Activated naive CD4-positive, alpha-beta T cell treated with anti-CD3 and anti-CD28 coated beads, Interleukin-2, amount 50 U/mL, for 16 hours (primary cell): ENCODE measurements at regions not wholly inside any gene's neighbourhood (a gene's known extent, or its start where the extent isn't known, plus 50 kb on each side); places are given as distances from the start of the nearest gene placed in this dataset.

ENCODE experiments used
- DNase-seq: peaks from one replicate; pipeline ENCODE4 v3.0.0-alpha.2; 2020

DNA sequence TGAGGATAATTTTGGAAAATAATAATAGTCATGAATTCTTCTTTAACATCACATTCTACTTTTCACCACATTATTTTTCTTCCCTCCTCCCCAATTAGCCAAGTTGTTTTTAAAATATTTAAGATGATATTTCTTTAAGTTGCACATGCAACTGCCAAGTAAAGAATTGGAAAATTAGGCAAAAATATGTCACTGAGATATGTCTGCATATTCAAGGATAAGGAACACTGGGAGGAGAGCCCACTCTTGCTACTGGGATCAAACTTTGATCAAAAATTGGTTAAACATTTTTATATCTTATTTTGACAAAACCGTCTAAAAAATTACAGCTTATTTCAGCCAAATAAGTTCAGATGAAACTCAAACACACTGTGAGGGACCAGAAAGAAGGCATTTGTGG is 231.2 kb upstream of the TMTC1 start:
- no peak for DNase-seq

DNA sequence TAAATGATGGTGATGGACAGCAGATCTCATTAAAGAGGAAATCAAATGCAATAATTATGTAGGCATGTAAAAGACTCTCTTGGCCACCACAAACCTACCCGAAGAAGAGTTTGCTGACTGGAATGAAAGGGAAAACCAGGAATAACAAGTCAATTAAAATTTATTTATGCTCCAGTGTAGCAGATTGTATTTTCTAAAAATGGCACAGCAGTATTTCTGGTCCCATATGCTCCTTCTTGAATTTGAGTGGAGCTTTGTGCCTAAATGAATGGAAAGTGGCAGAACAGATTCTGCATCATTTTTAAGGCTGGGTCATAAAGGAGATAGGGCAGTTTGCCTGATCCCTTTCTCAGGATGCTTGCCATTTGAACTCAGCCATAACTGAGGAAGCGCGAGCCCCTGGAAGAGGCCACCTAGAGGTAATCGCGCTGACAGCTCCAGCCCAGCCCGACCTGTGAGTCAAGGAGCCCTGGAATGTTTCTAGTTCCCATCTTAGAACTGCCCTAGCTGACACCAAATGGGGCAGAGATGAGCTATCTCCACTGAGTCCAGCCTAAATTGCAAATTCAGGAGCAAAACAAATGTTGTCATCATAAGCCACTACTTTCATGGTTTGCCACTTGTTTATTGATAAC is 229.2 kb upstream of the TMTC1 start:
- no peak for DNase-seq

DNA sequence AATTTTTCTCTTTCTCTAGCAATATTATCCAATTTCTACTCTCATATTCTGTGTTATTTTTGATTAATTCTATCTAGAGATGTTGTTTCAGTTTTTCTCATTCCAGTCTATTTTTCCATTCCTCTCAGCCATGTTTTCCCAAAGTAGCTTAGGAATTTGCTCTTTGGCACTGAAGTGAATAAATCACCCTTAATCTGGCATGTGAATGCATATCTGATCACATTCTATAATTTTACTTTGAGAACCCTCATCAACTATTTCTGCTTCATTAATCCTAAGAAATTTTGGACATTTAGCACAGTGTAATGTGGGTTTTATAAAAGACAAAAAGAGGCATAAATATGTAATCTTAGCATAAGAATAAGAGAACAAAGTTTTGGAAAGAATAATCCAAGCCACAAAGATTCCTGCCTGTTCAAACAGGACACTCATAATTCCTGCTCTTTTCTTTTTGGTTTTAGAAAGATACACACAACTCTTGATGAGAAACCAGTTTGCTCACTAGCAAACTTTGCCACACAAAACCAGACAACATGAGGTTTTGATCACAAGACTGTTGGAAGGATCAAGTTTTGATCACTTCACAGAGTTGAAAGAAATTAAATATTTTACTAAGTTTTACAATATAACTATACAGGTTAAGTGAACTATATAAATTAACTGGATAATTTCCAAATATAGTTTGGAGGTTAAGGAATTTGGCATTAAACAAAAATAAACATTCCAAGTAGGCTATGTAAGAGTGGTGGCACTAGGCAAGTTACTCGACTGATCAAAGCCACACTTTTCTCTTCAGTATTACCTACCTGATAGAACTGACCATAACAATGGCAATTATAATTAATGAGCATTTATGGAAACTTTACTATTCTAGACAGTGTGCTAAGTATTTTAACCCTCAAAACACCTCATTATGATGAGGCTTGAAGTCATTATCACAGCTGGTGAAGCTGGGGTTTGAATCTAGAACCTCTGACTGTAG is 226.6 kb upstream of the TMTC1 start:
- no peak for DNase-seq

- DNase-seq, result no peak
Measured at GRCh38 chr12:30006021-30006420, 222.3 kb upstream of the TMTC1 start.

DNA sequence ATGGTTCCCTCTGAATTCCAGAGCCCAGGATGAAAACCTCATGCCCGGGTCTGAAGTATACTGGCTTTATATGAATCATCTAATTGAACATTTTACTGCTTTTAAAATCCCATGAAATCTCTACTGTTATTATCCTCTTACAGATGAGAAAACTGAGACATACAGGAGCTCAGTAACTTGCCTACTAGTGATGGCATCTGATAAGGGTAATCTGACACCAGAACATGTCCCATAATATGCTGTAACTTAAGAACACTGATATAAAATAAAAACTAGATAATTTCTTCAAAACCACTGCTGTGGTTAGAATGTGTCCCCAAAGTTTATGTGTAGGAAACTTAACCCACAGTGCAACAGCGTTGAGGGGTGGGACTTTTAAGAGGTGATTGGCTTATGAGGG is 219.6 kb upstream of the TMTC1 start:
- no peak for DNase-seq

DNA sequence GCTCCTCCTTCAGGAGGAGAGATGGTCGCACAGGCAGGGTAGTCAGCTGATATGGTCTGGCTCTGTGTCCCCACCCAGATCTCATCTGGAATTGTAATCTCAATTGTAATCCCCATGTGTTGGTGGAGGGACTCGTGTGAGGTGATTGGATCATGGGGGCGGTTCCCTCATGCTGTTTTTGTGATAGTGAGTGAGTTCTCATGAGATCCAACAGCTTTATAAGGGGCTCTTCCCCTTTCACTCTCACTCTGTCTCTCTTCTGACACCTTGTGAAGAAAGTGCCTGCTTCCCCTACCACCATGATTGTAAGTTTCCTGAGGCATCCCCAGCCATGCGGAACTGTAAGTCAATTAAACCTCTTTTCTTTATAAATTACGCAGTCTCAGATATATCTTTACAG is 218.9 kb upstream of the TMTC1 start:
- no peak for DNase-seq

GRCh38 chr12:30000401-30000800 is 216.7 kb upstream of the TMTC1 start:
- DNase-seq, result no peak

GRCh38 chr12:29996993-29997392 is 213.3 kb upstream of the TMTC1 start:
- no peak for DNase-seq

DNA sequence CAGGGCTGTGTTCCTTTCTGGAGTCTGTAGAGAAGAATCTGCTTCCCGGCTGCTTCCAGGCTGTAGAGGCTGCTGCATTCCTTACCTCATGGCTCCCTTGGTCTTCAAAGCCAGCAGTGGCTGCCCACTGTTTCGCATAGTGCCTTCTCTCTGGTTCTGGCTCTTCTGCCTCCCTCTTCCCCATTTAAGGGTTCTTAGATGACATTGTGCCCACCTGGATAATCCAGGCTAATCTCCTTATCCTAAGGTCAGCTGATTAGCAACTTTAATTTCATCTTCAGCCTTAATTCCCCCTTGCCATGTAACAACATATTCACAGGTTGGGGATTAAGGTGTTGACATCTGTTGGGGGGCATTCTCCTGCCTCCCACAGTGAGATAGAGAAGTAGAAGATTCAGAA is 208.6 kb upstream of the TMTC1 start:
- DNase-seq, result no peak

GRCh38 chr12:29991924-29992323 is 208.2 kb upstream of the TMTC1 start:
- no peak for DNase-seq

GRCh38 chr12:29990971-29991370 is 207.2 kb upstream of the TMTC1 start:
- DNase-seq, result no peak

DNA sequence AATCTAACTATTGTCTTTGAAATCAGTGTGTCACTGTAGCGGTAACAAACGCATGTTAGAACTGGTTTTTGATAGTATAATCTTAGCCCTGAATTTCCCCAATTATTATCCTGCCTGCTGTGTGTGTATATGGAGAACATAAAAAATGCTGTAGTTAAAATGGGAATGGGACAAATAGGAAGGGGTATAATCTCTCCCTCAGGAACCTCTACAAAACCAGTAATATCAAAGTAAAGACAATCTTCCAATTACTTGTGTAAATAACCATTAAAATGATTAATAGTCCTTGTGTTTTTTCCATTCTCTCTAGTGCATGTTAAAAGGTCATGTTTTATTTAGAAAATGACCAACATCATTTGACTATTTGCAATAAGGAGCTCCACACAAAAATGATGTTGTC is 200.1 kb upstream of the TMTC1 start:
- DNase-seq, result no peak

- DNase-seq, result no peak
Measured at GRCh38 chr12:29980304-29980703, 196.6 kb upstream of the TMTC1 start.

DNA sequence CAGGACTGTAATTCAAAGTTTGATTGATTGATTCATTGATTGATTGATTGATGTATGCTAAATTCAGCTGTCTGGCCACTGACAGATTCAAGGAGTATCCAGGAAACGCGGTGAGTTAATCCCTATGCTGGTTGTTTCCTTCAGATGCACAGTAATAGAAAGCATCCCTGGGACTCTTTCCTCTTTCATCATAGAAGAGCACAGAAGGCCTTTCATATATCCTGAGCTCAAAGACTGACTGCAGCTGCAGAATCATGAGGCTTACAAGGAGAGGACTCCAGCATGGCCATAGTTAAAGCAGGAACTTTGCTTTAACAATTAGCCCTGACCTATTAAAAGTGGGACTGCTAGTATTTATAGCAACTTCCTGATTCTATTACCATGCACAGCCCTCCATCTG is 187.7 kb upstream of the TMTC1 start:
- no peak for DNase-seq

DNA sequence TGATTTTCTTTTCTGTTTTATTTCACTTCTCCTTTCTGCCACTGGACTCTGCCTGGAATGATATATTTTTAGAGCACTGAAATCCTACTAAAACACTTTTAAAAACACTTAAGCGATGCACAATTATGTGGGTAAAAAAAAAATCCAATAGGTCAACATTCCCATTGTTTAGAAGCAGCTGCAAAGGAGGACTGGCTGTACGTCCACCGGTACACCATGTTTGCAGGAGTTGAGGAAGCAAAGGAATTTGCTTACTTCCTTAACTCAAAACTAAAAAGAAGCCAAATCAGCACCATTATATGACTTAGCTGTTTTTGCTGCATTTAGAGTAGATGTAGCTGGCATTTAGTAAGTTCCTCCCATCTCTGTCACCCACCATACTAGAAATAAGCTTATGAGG is 186.8 kb upstream of the TMTC1 start:
- DNase-seq, result no peak

DNA sequence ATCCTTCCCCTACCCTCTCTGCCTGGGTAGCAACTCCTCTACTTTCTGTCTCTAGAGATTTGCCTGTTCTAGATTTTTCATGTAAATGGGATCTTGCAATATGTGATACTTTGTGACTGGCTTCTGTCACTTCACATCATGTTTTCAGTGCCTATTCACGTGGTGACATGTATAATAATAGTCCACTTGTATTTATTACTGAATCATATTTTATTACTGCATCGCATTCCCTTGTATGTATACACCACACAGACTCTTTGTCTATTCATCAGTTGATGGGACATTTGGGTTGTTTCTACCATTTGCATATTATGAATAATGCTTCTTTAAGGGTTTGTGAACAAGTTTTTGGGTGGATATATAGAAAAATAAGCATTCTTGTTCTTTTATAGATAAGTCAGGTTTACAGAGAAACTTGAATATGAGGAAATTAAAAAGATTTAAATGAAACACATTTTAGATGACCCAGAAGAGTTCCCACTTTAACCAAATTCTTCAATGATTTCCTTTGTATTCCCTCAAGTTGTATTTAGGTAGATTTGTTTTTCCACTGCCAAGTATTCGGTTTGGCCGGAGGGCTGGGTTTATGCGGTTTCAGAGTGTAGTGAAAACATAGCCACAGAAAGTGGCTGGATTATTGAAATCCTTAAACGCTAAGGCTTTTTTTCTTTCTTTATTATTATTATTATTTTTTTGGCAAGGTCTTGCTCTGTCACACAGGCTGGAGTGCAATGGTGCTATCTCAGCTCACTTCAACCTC is 178.7 kb upstream of the TMTC1 start:
- DNase-seq, result no peak

DNA sequence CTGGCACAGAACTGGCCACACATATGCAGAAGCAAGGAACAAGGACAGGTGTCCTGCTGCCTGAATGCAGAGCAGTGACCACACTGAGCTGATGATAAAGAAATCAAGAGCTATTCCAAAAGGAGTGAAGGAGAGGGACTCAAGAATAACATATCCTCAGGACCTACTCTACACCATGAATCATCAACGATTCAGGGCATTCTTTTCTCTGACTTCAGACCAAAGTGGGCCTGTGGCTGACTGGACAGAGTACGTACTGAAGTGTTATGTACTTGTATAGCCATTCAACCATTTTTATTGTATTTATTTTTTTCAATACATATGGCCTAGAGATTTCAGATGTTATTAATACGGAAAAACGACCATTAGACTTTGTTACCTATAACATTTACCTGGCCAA is 177.5 kb upstream of the TMTC1 start:
- no peak for DNase-seq

GRCh38 chr12:29960122-29960521 is 176.4 kb upstream of the TMTC1 start:
- no peak for DNase-seq

GRCh38 chr12:29957835-29958234 is 174.1 kb upstream of the TMTC1 start:
- DNase-seq, result no peak

DNA sequence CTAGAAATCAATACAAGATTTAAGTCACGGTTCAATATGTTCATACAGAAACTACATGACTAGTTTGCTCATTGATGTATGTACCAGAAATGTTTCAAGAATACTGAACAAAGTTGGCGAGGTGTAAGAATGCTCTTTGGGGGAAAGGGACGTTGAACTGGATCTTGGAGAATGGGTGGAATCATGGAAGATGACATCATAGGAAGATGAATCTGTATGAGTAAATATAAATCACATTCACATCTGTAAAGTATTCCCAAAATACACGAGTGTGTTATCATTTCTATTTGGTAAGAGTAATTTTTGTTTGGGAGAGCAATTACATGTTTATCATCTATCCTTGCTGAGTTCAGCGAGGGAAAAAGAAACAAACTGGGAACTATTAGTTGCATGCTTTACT is 162.2 kb upstream of the TMTC1 start:
- DNase-seq, result no peak

DNA sequence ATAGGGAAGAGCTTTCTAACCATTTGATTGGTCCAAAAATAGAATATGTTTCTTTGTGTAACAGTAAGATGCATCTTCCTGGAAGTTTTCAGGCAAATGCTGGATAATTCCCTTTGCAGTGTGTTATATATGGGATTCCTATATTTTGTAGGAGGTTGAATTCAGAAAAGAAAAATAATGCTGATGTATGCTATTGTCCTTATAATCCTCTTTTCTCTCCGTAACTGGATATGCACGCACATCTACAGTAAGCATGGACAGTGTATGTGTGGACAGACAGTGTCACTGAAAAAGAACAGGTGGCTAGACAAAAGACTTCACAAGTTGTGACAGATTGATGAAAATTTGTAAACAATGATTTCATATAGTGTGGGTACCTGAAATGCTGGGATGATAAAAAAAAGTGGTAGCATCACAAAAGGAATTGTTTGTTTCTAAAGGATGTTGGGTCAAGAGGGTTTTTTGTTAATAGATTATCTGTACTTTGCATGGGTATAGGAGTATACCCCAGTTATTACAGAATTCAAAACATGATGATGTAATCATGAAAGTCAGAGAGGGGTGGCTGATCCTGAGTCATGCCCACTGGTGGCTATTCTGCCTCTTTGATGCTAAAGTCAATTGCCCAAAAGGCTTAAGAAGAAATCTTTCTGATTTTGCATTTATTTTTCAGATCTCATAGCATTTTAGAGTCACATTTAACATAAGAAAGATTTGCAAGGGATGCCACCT is 160.7 kb upstream of the TMTC1 start:
- no peak for DNase-seq

DNA sequence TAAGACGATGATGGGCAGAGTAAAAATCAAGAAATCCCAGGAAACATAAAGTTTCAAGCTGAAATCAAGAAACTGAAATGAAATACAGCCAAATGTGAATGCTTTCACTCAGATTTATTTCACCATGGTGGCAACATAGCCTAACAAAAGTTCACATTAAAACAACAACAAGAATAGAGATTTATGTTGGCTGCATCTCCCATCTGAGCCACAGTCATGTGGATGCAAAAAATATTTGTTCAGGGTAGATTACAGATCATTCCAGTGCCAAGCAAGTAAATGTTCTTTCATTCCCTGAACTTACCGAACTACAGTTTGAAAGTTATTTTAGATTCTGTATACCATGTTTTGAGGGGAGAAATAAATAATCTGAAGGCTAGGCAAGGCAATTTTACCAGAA is 159.9 kb upstream of the TMTC1 start:
- DNase-seq, result no peak

DNA sequence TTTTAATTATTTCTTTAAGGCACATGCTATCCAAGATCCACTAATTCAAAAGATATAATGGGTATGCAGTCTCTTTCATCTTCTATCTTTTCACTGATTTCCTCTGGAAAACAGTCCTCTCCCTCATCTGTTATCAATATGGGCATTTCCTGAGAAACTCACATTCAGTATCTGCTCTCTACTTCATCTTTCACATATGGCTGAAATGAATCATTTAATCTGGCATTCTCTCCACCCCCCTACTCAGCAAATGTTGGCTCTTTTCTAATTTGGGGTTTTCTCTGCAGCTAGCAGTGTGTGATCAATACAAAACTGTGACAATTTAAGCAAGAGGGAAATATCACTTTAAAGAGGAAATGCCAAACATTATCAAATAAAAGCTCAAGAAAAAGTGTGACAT is 157.1 kb upstream of the TMTC1 start:
- no peak for DNase-seq
